Eye (tissue), 1 donor: ENCODE measurements at regions not wholly inside any gene's neighbourhood (a gene's known extent, or its start where the extent isn't known, plus 50 kb on each side); places are given as distances from the start of the nearest gene placed in this dataset.
"Not testable (repeated sequence)": the region's sequence is repeated elsewhere in the genome, so short reads cannot be mapped to it uniquely, and the experiment has no call there.

Source experiments
- DNase-seq: peaks from one replicate; pipeline ENCODE4 v3.0.0-alpha.2; 2015

DNA sequence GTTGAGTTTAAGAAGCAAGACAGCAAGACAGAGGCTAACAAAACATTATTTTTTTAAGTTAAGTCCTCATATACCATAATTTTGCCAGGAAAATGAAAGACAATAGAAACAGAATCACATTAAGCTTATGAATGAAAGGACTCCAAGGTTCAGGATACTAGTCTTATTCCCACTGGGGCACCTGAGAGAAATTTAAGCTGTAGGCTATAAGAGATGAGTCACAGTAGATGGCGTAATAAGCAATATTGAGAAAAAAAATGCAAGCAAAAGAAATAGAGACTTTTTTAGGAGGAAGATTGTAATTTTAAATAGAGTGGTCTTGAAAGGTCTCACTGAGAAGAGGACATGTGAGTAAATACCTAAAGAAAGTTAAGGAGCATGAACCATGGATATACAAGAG lies 57.1 kb upstream of the KIF2B start:
- DNase-seq: no peak

DNA sequence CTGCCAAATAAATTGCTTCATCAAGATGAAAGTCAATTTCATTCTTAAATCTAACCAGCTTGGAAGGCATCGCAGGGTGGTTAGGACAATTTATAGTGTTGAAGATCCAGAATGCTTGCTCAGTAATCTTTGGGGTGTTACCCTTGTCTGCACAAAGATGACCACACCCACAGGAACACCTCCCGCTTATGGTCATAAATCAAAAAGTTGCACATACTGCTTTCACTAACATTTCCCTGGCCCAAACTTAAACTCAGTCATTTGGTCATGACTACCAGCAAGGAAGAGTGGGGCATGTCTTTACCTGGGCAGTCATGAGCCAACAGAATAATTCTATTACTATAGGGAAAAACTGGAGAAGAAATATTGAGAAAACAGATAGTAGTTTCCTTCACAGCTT lies 57.6 kb upstream of the KIF2B start:
- DNase-seq: no peak

GRCh38 chr17:53757559-53757958 lies 65.2 kb upstream of the KIF2B start:
- DNase-seq: no peak

- not testable (repeated sequence) for DNase-seq
Observed at GRCh38 chr17:53757116-53757515, 65.6 kb upstream of the KIF2B start.

DNA sequence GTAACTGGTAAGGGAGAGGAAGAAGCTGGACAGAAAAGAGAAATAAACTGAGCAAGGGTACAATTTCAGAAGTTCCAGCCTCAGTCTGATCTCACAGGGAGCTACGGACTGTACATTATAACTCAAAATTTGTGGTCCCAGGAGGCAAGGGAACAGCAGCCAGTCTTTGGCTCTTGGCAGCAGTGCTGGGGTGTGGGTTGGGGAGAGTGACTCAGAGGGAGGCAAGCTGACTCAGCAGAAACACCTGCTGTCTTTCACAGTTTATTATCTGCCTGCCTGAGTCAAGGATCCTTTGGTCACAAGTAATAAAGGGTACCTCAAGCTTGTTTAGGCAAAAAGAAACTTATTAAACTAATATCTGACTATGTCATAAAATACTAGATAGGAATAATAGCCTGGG lies 73.5 kb upstream of the KIF2B start:
- DNase-seq: peak; percentile 15

DNA sequence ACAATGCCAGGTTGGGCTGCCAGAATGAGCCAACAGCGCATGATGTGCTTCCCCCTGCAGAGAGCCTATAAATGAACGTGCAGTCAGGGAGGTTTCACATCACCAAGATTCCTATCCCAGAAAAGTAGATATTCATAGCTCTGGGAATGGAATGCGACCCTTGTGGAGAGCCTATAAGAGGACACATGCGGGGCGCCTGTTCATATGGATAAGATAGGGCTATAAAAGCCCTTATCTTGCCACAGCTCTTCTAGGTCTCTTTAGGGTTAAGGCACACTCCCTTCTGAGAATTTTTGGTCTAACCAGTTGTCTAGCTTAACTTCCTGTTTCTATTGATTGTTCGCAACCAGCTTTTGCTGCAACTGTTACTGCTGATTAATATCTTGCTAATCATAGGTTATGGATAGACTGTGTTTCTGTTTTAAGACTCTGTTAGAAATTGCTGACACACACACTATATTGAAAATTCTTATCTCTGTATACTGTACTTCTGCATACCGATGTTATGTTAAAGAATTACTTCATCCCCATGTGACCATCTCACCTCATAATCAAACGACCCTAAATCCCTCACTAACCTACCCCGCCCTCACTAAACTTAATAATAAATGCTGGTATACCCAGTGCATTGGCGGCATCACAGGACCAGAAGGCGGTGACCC lies 74.4 kb upstream of the KIF2B start:
- not testable (repeated sequence) for DNase-seq

GRCh38 chr17:53740312-53740711 lies 82.4 kb upstream of the KIF2B start:
- DNase-seq: no peak

DNA sequence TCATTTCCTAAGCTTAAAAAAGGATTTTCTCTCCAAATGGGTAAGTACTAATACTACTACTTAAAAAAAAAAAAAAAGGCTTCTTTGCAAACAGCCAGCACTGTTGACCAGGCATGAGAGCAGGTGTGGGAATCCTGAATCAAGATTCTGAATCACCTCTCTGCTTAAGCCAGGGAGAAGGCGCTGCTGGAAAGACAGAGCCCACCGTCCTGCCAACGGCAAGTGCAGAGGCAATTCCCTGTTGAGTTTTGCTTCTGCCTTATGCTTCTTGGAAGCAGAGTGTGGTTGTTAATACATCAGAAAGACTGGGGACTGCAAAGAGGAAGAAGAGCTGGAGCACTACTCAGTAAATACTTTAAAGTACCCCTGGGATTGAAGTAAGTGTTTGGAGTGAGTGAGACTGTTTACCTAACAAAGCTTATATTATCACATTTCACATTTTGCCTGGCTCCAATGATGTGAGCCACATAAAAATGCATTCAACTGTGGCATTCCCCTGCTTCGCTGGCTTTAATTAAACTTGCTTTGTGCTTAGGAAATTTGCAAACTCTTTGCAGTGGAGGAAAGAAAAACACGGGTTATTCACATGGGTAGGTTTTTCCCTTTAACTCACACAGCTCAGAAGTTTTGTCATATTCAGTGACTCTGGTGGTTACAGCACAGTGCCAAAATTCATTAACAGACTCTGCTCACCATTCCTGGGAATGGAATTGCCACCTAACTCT lies 86.0 kb upstream of the KIF2B start:
- DNase-seq: peak; percentile 27

DNA sequence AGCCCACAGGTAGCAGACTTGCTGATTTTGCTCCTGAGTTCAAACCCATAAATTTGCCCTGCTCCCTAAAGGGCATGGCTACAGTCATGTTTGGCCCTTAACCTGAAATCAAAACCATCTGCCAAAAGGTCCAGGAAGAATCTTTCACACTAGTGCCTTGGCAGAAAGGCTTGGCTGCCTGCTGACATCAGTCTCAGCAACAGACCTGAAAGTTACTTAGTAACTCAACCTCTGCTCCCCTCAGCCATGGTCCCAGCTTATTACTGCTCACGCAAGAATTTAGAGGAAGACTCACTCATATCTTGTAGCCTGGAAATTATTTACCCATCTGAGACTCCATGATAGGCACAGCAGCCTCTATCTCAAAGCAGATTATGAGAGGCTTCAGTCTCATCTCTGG lies 98.0 kb upstream of the KIF2B start:
- DNase-seq: no peak

DNA sequence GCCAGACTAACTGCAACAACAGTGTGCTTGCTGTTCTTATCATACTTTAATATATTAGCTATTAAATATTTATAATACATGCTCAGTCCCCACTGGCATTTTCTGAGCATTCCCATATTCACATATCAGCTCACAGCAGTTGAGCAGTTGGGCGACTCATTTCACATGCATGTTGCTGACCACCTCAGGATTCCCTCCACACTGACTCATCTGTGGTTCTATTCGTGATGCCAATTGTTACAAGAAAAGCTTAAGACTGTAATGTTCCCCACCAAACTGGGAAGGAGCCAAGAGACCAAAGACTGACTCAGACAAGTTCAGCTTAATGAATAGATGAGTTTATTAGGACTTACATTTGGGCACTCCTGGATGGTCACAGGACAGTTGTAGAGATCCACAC lies 100.3 kb upstream of the KIF2B start:
- peak; percentile 17 for DNase-seq

GRCh38 chr17:53721101-53721500 lies 101.6 kb upstream of the KIF2B start:
- no peak for DNase-seq

GRCh38 chr17:53719229-53719628 lies 103.5 kb upstream of the KIF2B start:
- DNase-seq: no peak

GRCh38 chr17:53707566-53707965 lies 115.2 kb upstream of the KIF2B start:
- DNase-seq: peak; percentile 19

GRCh38 chr17:53696286-53696685 lies 126.4 kb upstream of the KIF2B start:
- DNase-seq: no peak

- DNase-seq: no peak
Observed at GRCh38 chr17:53687324-53687723, 135.4 kb upstream of the KIF2B start.

DNA sequence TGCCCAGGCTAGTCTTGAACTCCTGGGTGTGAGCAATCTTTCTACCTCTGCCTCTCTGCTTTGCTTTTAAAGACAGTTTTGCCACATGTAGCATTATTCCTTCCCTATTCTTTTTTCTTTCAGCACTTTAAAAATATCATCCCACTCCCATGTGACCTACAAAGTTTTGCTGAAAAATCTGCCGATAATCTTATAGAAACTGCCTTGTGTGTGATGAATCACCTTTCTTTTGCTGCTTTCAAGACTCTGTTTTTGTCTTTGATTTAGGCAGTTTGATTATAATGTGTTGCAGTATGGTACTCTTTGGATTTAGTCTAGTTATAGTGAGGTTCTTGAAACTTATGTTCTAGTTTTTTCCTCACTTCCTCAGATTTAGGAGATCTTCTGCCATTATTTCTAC lies 142.0 kb upstream of the KIF2B start:
- DNase-seq: no peak

DNA sequence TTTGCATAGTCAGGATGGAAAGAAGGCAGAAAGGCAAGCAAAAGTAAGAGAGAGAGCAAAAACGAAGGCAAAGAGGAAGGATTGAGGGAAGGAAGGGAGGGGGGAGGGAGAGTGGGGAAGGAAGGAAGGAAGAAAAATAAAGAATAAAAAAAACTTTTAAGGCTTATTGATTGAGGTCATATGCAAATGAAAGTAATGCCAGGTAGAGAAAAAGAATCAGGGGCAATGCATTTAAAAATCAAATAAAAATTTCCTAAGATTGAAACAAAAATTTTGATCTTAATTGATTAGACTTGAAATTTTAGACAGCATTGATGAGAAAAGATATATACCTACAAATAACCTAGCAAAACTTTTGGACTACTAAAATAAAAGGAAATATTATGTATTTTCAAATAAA lies 153.9 kb upstream of the KIF2B start:
- DNase-seq: no peak

DNA sequence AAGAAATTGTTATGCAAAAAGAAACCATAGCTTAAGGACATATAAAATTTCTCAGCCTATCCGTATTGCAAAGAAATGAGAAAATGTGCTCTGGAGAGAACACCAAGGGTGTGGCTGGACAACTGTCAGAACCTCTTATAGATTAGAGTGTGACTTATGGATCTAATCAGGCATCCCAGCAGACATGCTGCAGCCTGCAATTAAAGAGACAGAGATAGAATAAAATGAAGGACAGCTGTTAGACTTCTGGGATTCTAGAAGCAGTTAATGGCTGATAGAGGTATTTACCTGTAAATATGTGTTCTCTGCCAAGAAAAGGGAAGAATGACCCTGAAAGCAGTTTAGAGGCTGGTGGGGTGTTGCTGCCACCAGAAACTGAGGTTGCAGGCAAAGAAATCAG lies 160.1 kb upstream of the KIF2B start:
- DNase-seq: peak; percentile 27

DNA sequence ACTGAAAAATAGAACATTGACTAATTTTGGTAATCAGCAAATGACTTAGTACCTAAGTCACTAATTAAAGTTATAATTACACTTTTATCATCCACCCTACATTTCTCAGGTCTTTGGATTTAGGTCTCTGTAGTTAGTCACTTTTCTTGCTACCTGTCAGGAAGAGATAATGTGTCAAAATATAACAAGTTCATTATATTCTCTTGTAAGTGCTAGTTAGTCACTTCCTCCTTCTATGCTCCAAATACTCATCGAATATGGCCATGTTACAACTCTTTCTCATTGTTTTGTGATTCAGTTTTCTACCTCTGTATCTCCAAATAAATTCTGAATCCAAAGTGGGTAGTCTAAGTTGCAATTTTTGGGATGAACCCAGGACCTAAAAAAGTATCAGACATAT lies 163.5 kb upstream of the KIF2B start:
- no peak for DNase-seq

DNA sequence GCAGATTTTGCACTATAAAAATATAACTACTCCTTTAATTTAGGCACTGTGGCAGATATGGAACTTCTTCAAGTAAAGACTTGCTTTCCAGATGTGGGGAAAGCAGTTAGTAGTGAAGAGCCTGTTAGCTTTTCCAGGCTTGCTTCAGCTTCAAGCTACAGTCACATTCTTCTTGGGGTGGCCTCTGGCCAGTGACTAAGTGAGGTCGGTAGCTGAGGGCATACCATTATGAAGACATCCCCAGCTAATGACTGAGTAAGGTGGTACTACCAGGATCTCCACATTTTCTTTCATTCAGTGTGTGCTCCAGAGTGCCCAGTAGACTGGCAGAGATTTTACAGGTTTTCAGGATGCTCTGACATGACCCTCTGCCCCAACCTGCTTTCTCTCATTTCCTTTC lies 167.1 kb upstream of the KIF2B start:
- DNase-seq: no peak

GRCh38 chr17:53649201-53649600 lies 173.5 kb upstream of the KIF2B start:
- DNase-seq: no peak

DNA sequence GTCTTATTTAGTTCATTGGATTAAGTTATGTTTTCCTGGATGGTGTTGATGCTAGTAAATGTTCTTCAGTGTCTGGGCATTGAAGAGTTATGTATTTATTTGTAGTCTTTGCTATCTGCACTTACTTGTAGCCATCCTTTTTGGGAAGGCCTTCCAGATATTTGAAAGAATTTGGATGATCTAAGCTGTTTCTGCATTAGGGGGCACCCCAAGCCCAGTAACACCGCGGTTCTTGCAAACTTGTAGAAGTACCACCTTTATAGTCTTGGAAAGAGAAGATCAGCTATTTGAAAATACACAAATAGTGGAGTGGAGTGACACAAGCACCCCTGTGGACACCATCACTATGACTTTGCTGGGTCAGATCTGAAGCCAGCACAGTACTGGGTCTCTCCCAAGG lies 175.9 kb upstream of the KIF2B start:
- DNase-seq: no peak

DNA sequence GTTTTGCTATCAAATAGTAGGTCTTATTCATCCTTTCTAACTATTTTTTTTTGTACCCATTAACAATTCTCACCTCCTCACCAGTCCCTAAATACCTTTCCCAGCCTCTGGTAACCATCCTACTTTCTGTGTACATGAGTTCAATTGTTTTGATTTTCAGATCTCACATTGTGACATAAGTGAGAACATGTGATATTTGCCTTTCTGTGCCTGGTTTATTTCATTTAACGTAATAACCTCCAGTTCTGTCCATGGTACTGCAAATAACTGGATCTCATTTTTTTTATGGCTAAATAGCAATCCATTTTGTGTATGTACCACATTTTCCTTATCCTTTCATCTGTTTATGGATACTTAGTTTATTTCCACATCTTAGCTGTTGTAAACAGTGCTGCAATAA lies 181.9 kb upstream of the KIF2B start:
- DNase-seq: no peak

DNA sequence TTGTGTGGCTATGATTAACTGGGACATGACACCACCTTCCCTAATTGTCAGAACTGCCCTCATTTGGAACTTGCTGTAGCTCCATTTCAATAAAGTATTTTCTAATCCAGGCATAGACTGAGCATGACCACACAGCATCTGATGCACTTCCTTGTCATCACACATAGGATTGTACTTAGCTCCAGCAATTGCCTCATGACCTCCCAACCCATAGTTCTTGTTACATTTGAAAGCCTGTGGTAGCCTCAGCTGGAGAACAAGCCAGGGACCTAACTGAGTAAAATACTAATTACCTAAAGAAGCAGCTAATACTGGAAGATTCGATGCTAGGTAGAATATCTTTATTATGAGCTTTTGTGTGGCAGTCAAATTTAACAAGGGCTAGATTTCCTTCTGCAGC lies 187.3 kb upstream of the KIF2B start:
- no peak for DNase-seq

GRCh38 chr17:53633856-53634255 lies 188.9 kb upstream of the KIF2B start:
- peak; percentile 38 for DNase-seq
